GM18867 (cell line): ENCODE measurements at regions not wholly inside any gene's neighbourhood (a gene's known extent, or its start where the extent isn't known, plus 50 kb on each side); places are given as distances from the start of the nearest gene placed in this dataset.
"Not testable (repeated sequence)": the region's sequence is repeated elsewhere in the genome, so short reads cannot be mapped to it uniquely, and the experiment has no call there.

Source experiments
- ATAC-seq: cut with Tn5 transposase; IDR thresholded peaks from one replicate; pipeline ENCODE4 v1.9.1; 2021; ENCODE audit warnings: mild to moderate bottlenecking, moderate library complexity; ENCODE audit not compliant: unreplicated experiment

DNA sequence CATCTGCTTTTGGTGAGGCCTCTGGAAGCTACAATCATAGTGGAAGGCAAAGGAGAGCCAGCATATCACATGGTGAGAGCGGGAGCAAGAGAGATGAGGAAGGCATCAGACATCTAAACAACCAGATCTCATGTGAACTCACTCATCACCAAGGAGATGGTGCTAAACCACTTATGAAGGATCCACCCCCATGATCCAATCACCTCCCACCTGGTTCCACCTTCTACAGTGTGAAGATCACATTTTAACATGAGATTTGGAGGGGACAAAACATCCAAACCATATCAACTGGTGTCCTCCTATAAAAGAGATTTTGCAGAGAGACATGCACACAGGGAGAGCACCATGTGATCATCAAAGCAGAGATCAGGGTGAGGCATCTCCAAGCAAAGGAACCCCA is 578.6 kb downstream of the MATN1 start:
- ATAC-seq, result no peak

DNA sequence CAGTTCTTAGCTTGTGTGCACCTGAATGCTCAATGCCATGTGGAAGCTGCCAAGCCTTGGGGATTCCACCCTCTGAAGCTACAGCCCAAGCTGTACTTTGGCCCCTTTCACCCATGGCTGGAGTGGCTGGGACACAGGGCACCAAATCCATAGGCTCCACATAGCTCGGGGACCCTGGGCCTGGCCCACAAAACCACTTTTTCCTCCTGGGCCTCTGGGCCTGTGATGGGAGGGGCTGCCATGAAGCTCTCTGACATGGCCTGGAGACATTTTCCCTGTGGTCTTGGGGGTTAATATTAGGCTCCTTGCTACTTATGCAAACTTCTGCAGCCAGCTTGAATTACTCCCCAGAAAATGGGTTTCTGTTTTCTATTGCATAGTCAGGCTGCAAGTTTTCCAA is 579.9 kb downstream of the MATN1 start:
- ATAC-seq, result no peak

GRCh38 chr1:30140566-30140965 is 582.8 kb downstream of the MATN1 start:
- no peak for ATAC-seq

GRCh38 chr1:30138891-30139290 is 584.5 kb downstream of the MATN1 start:
- ATAC-seq, result no peak

DNA sequence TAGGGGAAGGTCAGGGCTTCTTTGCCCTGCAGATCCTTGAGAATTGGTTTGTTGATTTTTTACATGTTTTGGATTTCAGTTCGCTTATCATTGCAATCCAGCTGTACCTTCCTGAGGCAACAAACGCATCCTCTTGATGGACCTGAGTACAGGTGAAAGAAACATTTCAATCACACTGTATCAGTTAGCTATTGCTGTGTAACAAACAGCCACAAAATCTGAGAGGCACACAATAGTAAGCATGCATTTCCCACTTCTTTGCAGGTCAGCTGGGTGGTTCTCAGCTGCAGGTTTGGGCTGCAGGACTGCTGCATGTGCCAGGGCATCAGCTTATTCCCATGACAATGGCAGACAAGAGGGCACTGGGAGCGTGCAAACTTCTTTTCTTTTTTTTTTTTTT is 586.4 kb downstream of the MATN1 start:
- no peak for ATAC-seq

GRCh38 chr1:30135698-30136097 is 587.7 kb downstream of the MATN1 start:
- no peak for ATAC-seq

DNA sequence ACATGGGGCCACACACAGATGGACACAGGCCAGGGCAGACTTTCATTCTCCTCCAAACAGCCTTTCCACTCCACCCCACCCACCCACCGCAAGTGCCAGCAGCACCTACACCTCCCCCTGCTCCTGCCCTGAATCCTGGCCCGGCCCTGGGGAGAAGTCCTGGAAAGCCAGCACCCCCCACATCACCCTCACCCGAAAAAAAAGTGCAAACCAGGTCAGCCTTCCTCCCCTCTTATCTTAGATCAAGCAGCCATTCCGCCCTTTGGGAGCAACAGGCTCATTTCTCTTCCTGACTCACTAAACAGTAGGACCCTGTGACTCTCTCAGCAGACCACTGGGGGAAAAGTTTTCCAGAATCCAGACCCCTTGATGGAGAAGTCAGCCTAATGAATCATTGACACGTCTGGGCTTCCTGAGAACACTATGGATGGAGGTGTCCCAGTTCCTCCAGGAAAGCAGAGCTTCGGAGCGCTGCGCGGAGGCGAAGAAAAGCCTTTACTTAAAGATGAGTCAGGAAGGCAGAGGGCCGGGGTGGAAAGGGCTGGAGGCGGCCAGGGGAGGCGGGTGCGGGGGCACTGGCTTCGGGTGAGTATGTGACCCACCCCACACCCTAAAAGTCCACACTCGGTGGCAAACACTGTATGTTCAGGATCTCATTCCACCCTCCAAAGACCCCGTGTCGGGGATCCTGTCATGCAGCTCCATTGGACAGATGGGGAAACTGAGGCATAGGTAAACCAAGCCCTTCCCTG is 588.7 kb downstream of the MATN1 start:
- no peak for ATAC-seq

- ATAC-seq, result no peak
Observed at GRCh38 chr1:30133414-30134055, 589.9 kb downstream of the MATN1 start.

DNA sequence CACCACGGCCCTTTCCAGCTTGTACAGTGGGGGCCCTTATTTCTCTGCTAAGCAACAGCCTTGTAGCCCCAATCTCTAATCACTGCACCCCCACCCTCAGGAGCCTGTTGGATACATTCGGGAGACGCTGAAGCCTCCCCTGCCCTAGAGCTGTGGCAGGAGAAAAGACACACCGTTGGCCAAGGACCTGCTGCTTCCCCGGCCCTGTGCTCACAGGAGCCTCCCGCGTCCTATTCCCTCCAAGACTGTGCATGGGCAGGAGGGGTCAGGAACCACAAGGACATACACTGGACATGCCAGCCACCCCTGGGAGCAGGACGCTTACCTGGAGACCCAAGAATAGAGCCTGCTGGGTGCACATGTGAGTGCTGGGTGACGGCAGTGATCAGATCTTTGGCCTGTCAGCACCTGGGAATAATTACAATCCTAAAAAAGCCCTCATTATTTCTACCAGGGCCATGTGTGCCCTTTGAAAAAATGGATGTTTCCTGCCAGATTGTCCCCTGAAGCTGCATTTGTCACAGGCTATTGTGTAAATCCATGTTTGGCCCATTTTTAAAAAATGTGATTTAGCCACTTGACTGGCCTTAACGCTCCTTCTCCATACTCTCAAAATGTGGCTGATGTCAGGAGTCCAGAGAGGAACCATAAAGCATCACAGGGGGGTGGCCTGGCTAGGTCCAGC is 590.6 kb downstream of the MATN1 start:
- no peak for ATAC-seq

DNA sequence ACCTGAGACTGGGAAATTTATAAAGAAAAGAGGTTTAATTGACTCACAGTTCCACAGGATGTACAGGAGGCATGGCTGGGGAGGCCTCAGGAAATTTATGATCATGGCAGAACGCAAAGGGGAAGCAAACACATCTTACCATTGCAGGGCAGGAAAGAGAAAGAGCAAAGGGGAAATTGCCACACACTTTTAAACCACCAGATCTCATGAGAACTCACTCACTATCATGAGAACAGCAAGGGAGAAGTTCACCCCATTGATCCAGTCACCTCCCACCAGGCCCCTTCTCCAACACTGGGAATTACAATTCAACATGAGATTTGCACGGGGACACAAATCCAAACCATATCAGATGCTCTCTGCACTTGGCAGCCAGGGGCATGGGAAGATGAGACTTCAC is 592.8 kb downstream of the MATN1 start:
- not testable (repeated sequence) for ATAC-seq

- no peak for ATAC-seq
Observed at GRCh38 chr1:30130099-30130498, 593.3 kb downstream of the MATN1 start.

DNA sequence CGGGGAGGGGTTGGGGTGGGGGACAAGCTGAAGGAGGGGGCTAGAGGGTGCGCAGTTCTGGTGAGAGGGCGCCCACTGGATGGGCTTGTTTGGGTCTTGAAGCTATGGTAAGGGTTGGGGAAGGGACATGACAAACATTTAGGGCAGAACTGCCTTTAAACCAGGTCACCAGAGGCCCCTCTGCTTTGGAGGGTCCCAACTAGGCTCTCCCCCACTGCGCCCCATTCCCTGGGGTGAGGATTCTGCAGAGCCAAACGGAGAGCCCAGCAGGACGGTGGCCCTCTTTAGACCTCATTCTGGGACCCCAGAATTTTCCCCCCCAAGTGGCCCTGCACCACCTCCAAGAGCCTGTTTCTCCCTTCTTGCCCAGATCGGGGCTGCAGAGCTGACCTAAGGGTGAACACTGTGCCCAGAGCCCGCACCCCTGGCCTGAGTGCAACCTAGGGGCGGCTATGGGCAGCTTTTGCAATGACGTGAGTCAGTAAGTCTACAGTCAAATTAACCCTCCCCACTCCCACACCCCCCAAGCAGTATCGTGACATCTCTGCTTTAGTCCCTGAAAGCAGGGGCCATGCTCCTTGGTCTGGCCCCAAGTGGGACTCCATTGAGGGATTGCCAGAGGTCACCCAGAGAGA is 593.8 kb downstream of the MATN1 start:
- ATAC-seq, result no peak

- no peak for ATAC-seq
Observed at GRCh38 chr1:30129001-30129408, 594.4 kb downstream of the MATN1 start.

- ATAC-seq, result no peak
Observed at GRCh38 chr1:30126848-30127247, 596.5 kb downstream of the MATN1 start.

GRCh38 chr1:30125821-30126170 is 597.6 kb downstream of the MATN1 start:
- no peak for ATAC-seq

GRCh38 chr1:30125021-30125820 is 598.2 kb downstream of the MATN1 start:
- ATAC-seq, result no peak

DNA sequence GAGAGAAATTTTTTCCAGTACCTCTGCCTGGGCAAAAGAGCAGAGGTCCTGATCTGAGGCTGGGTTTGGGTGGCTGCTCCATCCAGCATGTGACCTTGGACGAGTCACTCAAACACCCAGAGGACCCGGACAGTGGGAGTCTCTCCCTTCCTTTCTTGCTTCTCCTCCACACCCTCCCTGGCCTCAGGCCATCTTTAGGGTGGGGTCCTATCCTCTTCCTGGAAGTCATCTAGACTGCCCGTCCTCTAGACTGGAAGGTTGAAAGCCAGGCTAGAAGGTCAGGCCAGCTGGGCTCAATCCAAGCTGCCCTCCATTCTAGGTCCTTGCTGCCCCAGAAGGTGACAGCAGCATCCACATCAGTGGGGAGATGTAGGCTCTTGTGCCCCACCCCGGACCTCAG is 599.5 kb downstream of the MATN1 start:
- ATAC-seq, result no peak

GRCh38 chr1:30123036-30123435 is 600.3 kb downstream of the MATN1 start:
- ATAC-seq, result no peak

DNA sequence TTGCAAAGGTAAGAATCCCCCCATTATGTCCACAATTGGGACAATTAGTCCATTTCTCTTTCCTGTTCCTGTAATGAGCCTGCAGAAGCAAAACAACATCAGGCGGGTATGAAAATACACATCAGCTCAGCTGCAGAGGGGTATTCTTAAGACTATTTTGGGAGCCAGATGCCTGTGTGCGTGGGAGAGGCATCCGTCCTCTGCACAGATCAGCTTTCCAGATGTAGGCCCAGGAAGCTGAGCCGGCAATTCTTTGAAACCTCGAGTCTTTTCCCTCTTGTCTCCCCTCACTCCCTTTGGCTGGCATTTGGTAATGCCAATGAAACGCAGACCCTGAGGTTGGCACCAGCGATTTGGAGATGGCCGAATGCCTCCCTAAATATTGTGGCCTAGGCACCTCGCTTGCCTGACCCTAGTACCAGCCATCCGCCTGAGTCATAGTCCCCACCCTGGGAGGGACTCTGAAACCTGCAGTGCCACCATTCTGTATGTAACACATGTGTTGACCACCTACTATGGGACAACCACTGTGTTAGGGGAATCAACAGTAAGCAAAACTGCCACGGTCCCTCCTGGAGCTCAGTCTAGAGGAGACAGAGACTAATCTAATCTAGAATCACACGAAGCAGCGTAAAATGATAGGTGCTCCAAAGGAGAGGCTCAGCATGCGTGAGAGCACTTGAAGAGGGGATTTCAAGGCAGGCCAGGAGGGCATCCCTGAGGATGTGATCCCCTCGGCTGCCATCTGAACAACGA is 603.0 kb downstream of the MATN1 start:
- no peak for ATAC-seq

DNA sequence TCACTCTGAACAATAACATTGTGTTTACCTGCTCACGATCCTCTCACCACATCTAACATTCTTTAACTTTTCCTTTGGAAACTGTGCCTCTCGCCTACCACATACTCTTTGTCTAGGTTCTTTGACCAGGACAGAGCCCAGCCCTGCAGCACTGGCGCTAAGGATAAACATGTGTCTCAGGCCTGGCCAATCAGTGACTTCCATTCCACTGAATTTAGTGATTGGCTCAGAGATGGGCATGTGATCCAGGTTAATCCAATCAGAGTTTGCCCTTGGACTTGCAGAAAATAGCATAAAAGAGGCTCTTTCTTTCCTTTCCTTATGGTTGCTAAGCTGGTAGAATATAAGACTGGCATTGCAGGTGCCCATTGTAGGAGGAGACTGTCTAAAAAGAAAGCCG is 605.7 kb downstream of the MATN1 start:
- no peak for ATAC-seq
